CD4-positive, CD25-positive, alpha-beta regulatory T cell (primary cell): ENCODE measurements at regions not wholly inside any gene's neighbourhood (a gene's known extent, or its start where the extent isn't known, plus 50 kb on each side); places are given as distances from the start of the nearest gene placed in this dataset.
"Not testable (repeated sequence)": the region's sequence is repeated elsewhere in the genome, so short reads cannot be mapped to it uniquely, and the experiment has no call there.

Experiments used
- ATAC-seq, 2 donors: fragments of 150-1000 bp; cut with Tn5 transposase; one replicate each; pipeline ENCODE4 v1.10.0; 2021; ENCODE audit warnings: low read depth in 2 of 2, moderate number of reproducible peaks in 2 of 2, moderate library complexity in 1 of 2
- DNase-seq, 3 donors: peaks; one replicate each; pipeline versions ENCODE4 v3.0.0 to v3.0.0-alpha.2; 2012 to 2022; ENCODE audit warnings: mixed read lengths in 1 of 3
- H3K27ac ChIP-seq: one replicate; pipeline ENCODE4 v1.7.0; 2013; ENCODE audit warnings: mild to moderate bottlenecking, low read length; ENCODE audit not compliant: insufficient read depth, poor library complexity, severe bottlenecking
- H3K27me3 ChIP-seq: one replicate; pipeline ENCODE4 v1.7.0; 2013; ENCODE audit warnings: low read length; ENCODE audit not compliant: control insufficient read depth, insufficient read depth
- H3K36me3 ChIP-seq: one replicate; pipeline ENCODE4 v1.7.0; 2013; ENCODE audit warnings: mild to moderate bottlenecking, low read length, moderate library complexity; ENCODE audit not compliant: control insufficient read depth, insufficient read depth
- H3K4me1 ChIP-seq: 2 replicates; pipeline ENCODE4 v1.7.0; 2013; ENCODE audit warnings: mild to moderate bottlenecking, low read length; ENCODE audit not compliant: insufficient read depth, control insufficient read depth, poor library complexity, severe bottlenecking
- H3K4me3 ChIP-seq: one replicate; pipeline ENCODE4 v1.7.0; 2013; ENCODE audit warnings: low read depth, mild to moderate bottlenecking, low read length, moderate library complexity
- H3K9me3 ChIP-seq, 2 experiments: 1 replicate in 1 of 2; 2 replicates in 1 of 2; pipeline ENCODE4 v1.7.0; 2013; ENCODE audit warnings: low read length in 2 of 2, mild to moderate bottlenecking in 1 of 2, moderate library complexity in 1 of 2; ENCODE audit not compliant: control insufficient read depth in 2 of 2
- H3K27ac Mint-ChIP-seq, 3 donors: one replicate each; pipeline ENCODE4 v1.8.0; 2020 to 2022; ENCODE audit warnings: mild to moderate bottlenecking in 3 of 3, mixed read lengths in 3 of 3, moderate library complexity in 2 of 3
- H3K27me3 Mint-ChIP-seq: one replicate; pipeline ENCODE4 v1.8.0; 2022; ENCODE audit warnings: mild to moderate bottlenecking, mixed read lengths
- H3K36me3 Mint-ChIP-seq: one replicate; pipeline ENCODE4 v1.8.0; 2020; ENCODE audit warnings: mixed read lengths
- H3K4me1 Mint-ChIP-seq, 4 donors: one replicate each; pipeline ENCODE4 v1.8.0; 2020 to 2022; ENCODE audit warnings: mixed read lengths in 4 of 4, mild to moderate bottlenecking in 1 of 4
- H3K4me3 Mint-ChIP-seq, 4 donors: one replicate each; pipeline ENCODE4 v1.8.0; 2020 to 2022; ENCODE audit warnings: mild to moderate bottlenecking in 4 of 4, mixed read lengths in 4 of 4, moderate library complexity in 3 of 4
- H3K9me3 Mint-ChIP-seq, 7 donors: one replicate each; pipeline ENCODE4 v1.8.0; 2020 to 2022; ENCODE audit warnings: mixed read lengths in 7 of 7, mild to moderate bottlenecking in 3 of 7, moderate library complexity in 2 of 7

GRCh38 chr5:104891596-104891995, 1329.0 kb upstream of the NUDT12 start:
- Histone ChIP-seq H3K4me1 (no peaks in the 10 kb centered on the region), H3K36me3 (no peaks in the 10 kb centered on the region), H3K9me3 (no peaks in the 10 kb centered on the region), H3K27ac (no peak overlapping the region), H3K4me3 (no peak overlapping the region), H3K27me3 (no peaks in the 10 kb centered on the region)
- Mint-ChIP-seq H3K4me3 (no peak overlapping the region), H3K27me3 (no peaks in the 10 kb centered on the region), H3K27ac (no peak overlapping the region), H3K9me3 (peaks cover 0 to 14% (median 5%) of the 10 kb centered on the region in 7 donors), H3K36me3 (no peaks in the 10 kb centered on the region), H3K4me1 (no peaks in the 10 kb centered on the region)
- no peak for DNase-seq
- no peak for ATAC-seq

GRCh38 chr5:104890767-104891166, 1328.2 kb upstream of the NUDT12 start:
- H3K27ac ChIP-seq, result no peak overlapping the region
- peaks cover under 1 to 18% (median 8%) of the 10 kb centered on the region in 7 donors for H3K9me3 Mint-ChIP-seq
- no peak overlapping the region for H3K27ac Mint-ChIP-seq
- no peaks in the 10 kb centered on the region for H3K36me3 ChIP-seq
- H3K4me3 ChIP-seq, result no peak overlapping the region
- H3K36me3 Mint-ChIP-seq, result no peaks in the 10 kb centered on the region
- DNase-seq (no peak), ATAC-seq (no peak)
- H3K27me3 Mint-ChIP-seq, result no peaks in the 10 kb centered on the region
- no peak overlapping the region for H3K4me3 Mint-ChIP-seq
- no peaks in the 10 kb centered on the region for H3K27me3 ChIP-seq
- no peaks in the 10 kb centered on the region for H3K4me1 Mint-ChIP-seq
- H3K4me1 ChIP-seq, result no peaks in the 10 kb centered on the region
- peaks cover 0 to 2% of the 10 kb centered on the region in 2 experiments for H3K9me3 ChIP-seq

DNA sequence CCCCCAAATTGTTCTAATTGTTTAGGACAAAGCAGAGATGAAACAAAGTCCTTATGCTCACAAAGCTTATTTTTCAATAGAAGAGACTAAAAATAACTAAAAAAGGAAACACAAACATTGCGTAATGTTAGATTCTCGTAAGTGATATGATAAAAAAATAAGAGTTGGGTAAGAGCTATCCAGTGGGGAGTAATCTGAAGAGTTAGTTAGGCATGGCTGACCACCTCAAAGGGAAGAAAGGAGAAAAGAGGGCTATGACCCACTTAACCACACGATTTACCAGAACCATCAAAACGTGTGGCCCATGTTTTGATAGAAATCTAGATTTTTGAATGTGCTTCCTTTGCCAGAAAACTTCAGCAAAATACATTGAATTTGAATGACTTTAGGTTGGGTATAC, 1296.8 kb upstream of the NUDT12 start:
- H3K9me3 ChIP-seq, result peaks cover 0 to 1% of the 10 kb centered on the region in 2 experiments
- H3K4me3 ChIP-seq, result no peak overlapping the region
- Mint-ChIP-seq H3K36me3 (no peaks in the 10 kb centered on the region), H3K27me3 (no peaks in the 10 kb centered on the region), H3K4me1 (no peaks in the 10 kb centered on the region), H3K9me3 (peaks cover 0 to 31% (median 6%) of the 10 kb centered on the region in 7 donors), H3K27ac (no peak overlapping the region), H3K4me3 (no peak overlapping the region)
- no peaks in the 10 kb centered on the region for H3K36me3 ChIP-seq
- no peaks in the 10 kb centered on the region for H3K27me3 ChIP-seq
- no peaks in the 10 kb centered on the region for H3K4me1 ChIP-seq
- no peak for ATAC-seq
- DNase-seq, result no peak
- no peak overlapping the region for H3K27ac ChIP-seq

DNA sequence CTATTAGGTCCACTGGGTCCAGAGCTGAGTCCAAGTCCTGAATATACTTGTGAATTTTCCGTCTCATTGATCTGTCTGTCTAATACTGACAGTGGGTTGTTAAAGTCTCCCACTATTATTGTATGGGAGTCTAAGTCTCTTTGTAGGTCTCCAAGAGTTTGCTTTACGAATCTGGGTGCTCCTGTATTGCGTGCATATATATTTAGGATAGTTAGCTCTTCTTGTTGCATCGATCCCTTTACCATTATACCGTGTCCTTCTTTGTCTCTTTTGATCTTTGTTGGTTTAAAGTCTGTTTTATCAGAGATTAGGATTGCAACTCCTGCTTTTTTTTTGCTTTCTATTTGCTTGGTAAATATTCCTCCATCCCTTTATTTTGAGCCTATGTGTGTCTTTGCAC, 1289.5 kb upstream of the NUDT12 start:
- DNase-seq, H3K4me3 Mint-ChIP-seq, H3K36me3 Mint-ChIP-seq, H3K4me1 ChIP-seq, H3K27ac Mint-ChIP-seq, ATAC-seq, H3K27ac ChIP-seq, H3K36me3 ChIP-seq, H3K27me3 Mint-ChIP-seq, H3K4me1 Mint-ChIP-seq, H3K9me3 ChIP-seq, H3K4me3 ChIP-seq, H3K27me3 ChIP-seq: not testable (repeated sequence)
- peaks cover 0 to 36% (median 8%) of the 10 kb centered on the region in 7 donors for H3K9me3 Mint-ChIP-seq

GRCh38 chr5:104845541-104845940, 1283.0 kb upstream of the NUDT12 start:
- Histone ChIP-seq H3K27ac (no peak overlapping the region), H3K4me1 (no peaks in the 10 kb centered on the region), H3K27me3 (no peaks in the 10 kb centered on the region), H3K9me3 (no peaks in the 10 kb centered on the region), H3K4me3 (no peak overlapping the region), H3K36me3 (no peaks in the 10 kb centered on the region)
- Mint-ChIP-seq H3K9me3 (peaks cover 0 to 19% (median 5%) of the 10 kb centered on the region in 7 donors), H3K4me1 (no peaks in the 10 kb centered on the region), H3K27ac (no peak overlapping the region), H3K27me3 (no peaks in the 10 kb centered on the region), H3K4me3 (no peak overlapping the region), H3K36me3 (no peaks in the 10 kb centered on the region)
- ATAC-seq (no peak), DNase-seq (no peak)

DNA sequence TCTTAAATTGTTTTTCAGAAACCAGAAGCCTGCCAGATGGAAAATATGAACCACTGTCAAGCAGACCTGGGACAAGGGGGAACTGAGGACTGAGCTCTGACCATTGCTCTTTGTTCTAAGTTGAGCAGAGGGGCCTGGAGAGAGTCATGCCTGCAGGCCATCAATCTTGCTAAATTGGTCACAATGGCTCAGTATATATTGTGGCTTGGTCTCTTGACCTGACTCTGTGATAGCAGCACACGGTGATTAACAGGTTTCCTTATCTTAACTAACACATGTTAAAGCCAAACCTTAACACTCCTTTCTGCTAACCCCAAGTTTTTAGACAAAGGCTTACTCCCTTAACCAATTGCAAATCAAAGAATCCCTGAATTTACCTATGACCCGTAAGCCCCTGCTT, 1281.2 kb upstream of the NUDT12 start:
- H3K27me3 Mint-ChIP-seq, result no peaks in the 10 kb centered on the region
- Histone ChIP-seq H3K4me1 (no peaks in the 10 kb centered on the region), H3K4me3 (no peak overlapping the region), H3K9me3 (no peaks in the 10 kb centered on the region), H3K36me3 (no peaks in the 10 kb centered on the region), H3K27ac (no peak overlapping the region), H3K27me3 (no peaks in the 10 kb centered on the region)
- H3K9me3 Mint-ChIP-seq, result peaks cover 0 to 8% (median 4%) of the 10 kb centered on the region in 7 donors
- no peaks in the 10 kb centered on the region for H3K4me1 Mint-ChIP-seq
- DNase-seq, result no peak
- H3K4me3 Mint-ChIP-seq, result no peak overlapping the region
- no peak for ATAC-seq
- no peak overlapping the region for H3K27ac Mint-ChIP-seq
- no peaks in the 10 kb centered on the region for H3K36me3 Mint-ChIP-seq

DNA sequence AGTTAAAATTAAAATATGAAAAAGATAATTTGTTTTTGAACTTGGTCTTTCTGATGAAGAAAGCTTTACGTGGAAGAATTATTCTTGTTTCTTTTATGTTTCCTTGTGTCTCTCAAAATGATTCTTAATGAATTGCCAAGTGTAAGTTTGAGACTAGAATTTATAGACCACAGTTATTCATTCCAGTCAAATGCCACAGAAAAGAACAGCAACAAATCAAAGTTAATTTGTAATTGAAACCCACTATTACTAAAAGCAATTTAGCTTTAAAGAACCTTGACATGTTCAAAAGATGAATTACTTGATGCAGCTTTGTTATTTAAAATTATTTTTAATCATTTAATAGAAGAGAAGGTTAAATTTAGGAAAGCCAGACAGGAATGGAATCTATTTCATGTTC, 1277.7 kb upstream of the NUDT12 start:
- Histone ChIP-seq H3K4me1 (no peaks in the 10 kb centered on the region), H3K9me3 (no peaks in the 10 kb centered on the region), H3K36me3 (no peaks in the 10 kb centered on the region), H3K4me3 (no peak overlapping the region), H3K27ac (no peak overlapping the region), H3K27me3 (no peaks in the 10 kb centered on the region)
- Mint-ChIP-seq H3K27me3 (no peaks in the 10 kb centered on the region), H3K4me3 (no peak overlapping the region), H3K4me1 (no peaks in the 10 kb centered on the region), H3K27ac (no peak overlapping the region), H3K9me3 (peaks cover 2 to 13% (median 5%) of the 10 kb centered on the region in 7 donors), H3K36me3 (no peaks in the 10 kb centered on the region)
- ATAC-seq (no peak), DNase-seq (no peak)

DNA sequence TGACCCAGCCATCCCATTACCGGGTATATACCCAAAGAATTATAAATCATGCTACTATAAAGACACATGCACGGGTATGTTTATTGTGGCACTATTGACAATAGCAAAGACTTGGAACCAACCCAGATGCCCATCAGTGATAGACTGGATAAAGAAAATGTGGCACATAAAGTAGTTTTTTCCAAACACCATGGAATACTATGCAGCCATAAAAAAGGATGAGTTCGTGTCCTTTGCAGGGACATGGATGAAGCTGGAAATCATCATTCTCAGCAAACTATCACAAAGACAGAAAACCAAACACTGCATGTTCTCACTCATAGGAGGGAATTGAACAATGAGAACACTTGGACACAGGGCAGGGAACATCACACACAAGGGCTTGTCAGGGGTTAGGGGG, 1268.9 kb upstream of the NUDT12 start:
- not testable (repeated sequence) for H3K27me3 ChIP-seq, H3K9me3 ChIP-seq, H3K36me3 Mint-ChIP-seq, H3K36me3 ChIP-seq, DNase-seq, H3K27ac ChIP-seq, H3K4me3 Mint-ChIP-seq, H3K4me3 ChIP-seq, ATAC-seq, H3K27me3 Mint-ChIP-seq, H3K4me1 Mint-ChIP-seq, H3K4me1 ChIP-seq, H3K27ac Mint-ChIP-seq
- peaks cover 4 to 29% (median 12%) of the 10 kb centered on the region in 7 donors for H3K9me3 Mint-ChIP-seq
